ENCODE measurements at regions not wholly inside any gene's neighbourhood (a gene's known extent, or its start where the extent isn't known, plus 50 kb on each side); places are given as distances from the start of the nearest gene placed in this dataset.
"Not testable (repeated sequence)": the region's sequence is repeated elsewhere in the genome, so short reads cannot be mapped to it uniquely, and the experiment has no call there.

- H3K36me3 Mint-ChIP-seq (ENCODE audit: low read depth); H3K27ac Mint-ChIP-seq: not testable (repeated sequence)
Observed at GRCh38 chr6:166701424-166701823, 74.4 kb upstream of the RPS6KA2 start.

GRCh38 chr6:166700871-166701270 lies 73.8 kb upstream of the RPS6KA2 start:
- H3K4me1 Mint-ChIP-seq (ENCODE audit: low read depth); H3K27ac Mint-ChIP-seq; H3K9me3 Mint-ChIP-seq; DNase-seq (ENCODE audit: low spot score); H3K27me3 Mint-ChIP-seq (ENCODE audit: low read depth); H3K36me3 Mint-ChIP-seq (ENCODE audit: low read depth); H3K4me3 Mint-ChIP-seq: not testable (repeated sequence)

More at GRCh38 chr6:166701424-166701823, 74.4 kb upstream of the RPS6KA2 start:
- not testable (repeated sequence) for H3K27me3 Mint-ChIP-seq (ENCODE audit: low read depth); DNase-seq (ENCODE audit: low spot score); H3K4me3 Mint-ChIP-seq; H3K4me1 Mint-ChIP-seq (ENCODE audit: low read depth); H3K9me3 Mint-ChIP-seq

GRCh38 chr6:166697113-166697512 lies 70.1 kb upstream of the RPS6KA2 start:
- no peak overlapping the region for H3K27ac Mint-ChIP-seq
- H3K4me1 Mint-ChIP-seq (ENCODE audit: low read depth) = no peaks in the 10 kb centered on the region
- H3K9me3 Mint-ChIP-seq = no peaks in the 10 kb centered on the region
- no peaks in the 10 kb centered on the region for H3K27me3 Mint-ChIP-seq (ENCODE audit: low read depth)
- no peaks in the 10 kb centered on the region for H3K36me3 Mint-ChIP-seq (ENCODE audit: low read depth)
- no peak for DNase-seq (ENCODE audit: low spot score)
- no peak overlapping the region for H3K4me3 Mint-ChIP-seq

DNA sequence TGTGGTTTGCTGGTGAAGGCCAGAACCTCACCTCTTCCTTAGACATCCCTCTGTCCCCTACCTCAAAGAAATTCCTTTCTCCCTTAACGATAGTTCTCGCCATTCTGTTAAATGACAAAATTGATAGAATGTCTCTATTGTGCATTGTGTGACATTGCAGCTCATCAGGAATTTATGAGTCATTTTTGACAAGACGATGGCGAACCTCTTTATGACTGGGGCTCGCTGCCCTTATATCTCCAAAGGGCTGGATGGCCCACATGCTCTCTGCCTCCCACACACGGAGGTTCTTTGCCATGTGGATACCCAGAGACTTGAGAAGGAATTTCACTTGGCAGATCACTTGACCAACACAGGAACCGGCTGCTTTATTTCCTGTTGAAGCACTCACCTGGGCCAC lies 66.8 kb upstream of the RPS6KA2 start:
- no peaks in the 10 kb centered on the region for H3K4me1 Mint-ChIP-seq (ENCODE audit: low read depth)
- DNase-seq (ENCODE audit: low spot score) = no peak
- H3K9me3 Mint-ChIP-seq = no peaks in the 10 kb centered on the region
- no peaks in the 10 kb centered on the region for H3K27me3 Mint-ChIP-seq (ENCODE audit: low read depth)
- no peaks in the 10 kb centered on the region for H3K36me3 Mint-ChIP-seq (ENCODE audit: low read depth)
- no peak overlapping the region for H3K27ac Mint-ChIP-seq
- no peak overlapping the region for H3K4me3 Mint-ChIP-seq

DNA sequence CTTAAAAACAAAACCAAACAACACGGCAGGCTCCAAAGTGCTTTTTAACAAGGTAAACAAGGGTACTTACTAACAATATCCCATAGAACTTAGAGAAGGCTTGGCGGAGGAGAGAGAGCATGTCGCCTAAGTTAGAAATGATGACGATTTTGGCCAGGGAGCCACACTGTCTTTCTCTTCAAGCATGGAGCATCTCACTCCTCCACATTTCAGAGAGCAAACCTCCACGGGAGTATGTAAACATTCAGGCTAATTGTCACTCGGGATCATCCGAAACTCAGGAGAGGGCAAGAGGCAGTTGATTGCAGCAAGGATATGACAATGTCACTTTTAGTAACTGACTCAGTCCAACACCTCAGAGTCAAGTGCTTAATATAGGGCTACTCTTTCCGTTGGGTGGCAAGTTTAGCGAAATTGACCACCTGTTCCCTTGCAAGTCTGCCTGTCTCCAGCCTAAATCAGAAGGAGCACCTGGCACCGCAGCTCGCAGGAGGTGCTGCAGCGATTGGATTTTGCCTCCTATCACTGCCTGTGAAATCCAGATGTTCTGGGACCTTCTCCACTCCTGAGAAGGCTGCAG lies 65.8 kb upstream of the RPS6KA2 start:
- DNase-seq (ENCODE audit: low spot score) = no peak
- no peaks in the 10 kb centered on the region for H3K9me3 Mint-ChIP-seq
- no peak overlapping the region for H3K27ac Mint-ChIP-seq
- H3K36me3 Mint-ChIP-seq (ENCODE audit: low read depth) = no peaks in the 10 kb centered on the region
- no peaks in the 10 kb centered on the region for H3K4me1 Mint-ChIP-seq (ENCODE audit: low read depth)
- no peaks in the 10 kb centered on the region for H3K27me3 Mint-ChIP-seq (ENCODE audit: low read depth)
- no peak overlapping the region for H3K4me3 Mint-ChIP-seq

DNA sequence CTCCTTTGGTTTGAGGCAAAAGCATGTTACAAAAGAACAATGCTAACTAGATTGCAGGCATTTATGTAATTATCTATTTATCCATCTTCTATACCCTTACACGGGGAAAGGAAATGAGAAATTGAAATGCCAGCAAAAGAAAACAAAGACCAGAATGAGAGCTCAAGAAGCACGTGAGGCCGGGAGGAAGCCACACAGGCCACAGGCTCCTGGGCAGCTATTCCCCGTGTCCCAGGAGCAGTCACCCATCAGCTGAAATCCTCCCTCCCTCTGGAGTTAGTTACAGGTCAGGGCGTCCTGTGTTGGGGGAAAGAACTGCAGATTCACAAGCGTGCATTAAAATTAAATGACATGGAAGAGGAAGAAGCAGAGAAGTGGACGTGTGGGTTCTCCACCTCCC lies 64.7 kb upstream of the RPS6KA2 start:
- no peaks in the 10 kb centered on the region for H3K9me3 Mint-ChIP-seq
- H3K4me1 Mint-ChIP-seq (ENCODE audit: low read depth) = no peaks in the 10 kb centered on the region
- no peak for DNase-seq (ENCODE audit: low spot score)
- H3K27ac Mint-ChIP-seq = no peak overlapping the region
- no peaks in the 10 kb centered on the region for H3K36me3 Mint-ChIP-seq (ENCODE audit: low read depth)
- H3K27me3 Mint-ChIP-seq (ENCODE audit: low read depth) = no peaks in the 10 kb centered on the region
- H3K4me3 Mint-ChIP-seq = no peak overlapping the region

- Mint-ChIP-seq H3K4me3 (no peak overlapping the region), H3K4me1 (ENCODE audit: low read depth) (no peaks in the 10 kb centered on the region), H3K9me3 (no peaks in the 10 kb centered on the region), H3K36me3 (ENCODE audit: low read depth) (no peaks in the 10 kb centered on the region), H3K27ac (no peak overlapping the region), H3K27me3 (ENCODE audit: low read depth) (no peaks in the 10 kb centered on the region)
- no peak for DNase-seq (ENCODE audit: low spot score)
Observed at GRCh38 chr6:166691199-166691598, 64.1 kb upstream of the RPS6KA2 start.

GRCh38 chr6:166689687-166690086 lies 62.6 kb upstream of the RPS6KA2 start:
- Mint-ChIP-seq H3K4me1 (ENCODE audit: low read depth) (no peaks in the 10 kb centered on the region), H3K9me3 (no peaks in the 10 kb centered on the region), H3K27ac (no peak overlapping the region), H3K27me3 (ENCODE audit: low read depth) (no peaks in the 10 kb centered on the region), H3K4me3 (no peak overlapping the region), H3K36me3 (ENCODE audit: low read depth) (no peaks in the 10 kb centered on the region)
- DNase-seq (ENCODE audit: low spot score) = no peak

DNA sequence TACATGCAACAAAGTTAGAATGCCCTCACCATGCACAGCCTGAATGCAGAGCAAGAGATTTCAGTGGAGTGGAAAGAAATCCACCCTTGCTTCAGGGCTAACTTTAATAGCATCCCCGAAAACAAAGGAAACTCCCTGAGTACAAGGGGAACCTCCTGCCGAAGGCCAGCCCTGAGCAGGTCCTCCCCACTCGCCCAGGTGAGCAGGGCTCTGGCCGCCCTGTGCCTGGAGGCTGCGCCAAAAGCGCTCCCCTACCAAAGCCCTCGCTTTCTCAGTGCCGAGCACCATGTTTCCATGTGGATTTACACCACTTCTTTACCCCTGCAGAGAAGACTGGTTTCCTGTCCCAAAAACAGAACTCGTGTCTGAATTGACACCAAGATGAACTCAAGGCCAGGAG lies 61.9 kb upstream of the RPS6KA2 start:
- no peaks in the 10 kb centered on the region for H3K4me1 Mint-ChIP-seq (ENCODE audit: low read depth)
- no peak overlapping the region for H3K4me3 Mint-ChIP-seq
- no peaks in the 10 kb centered on the region for H3K27me3 Mint-ChIP-seq (ENCODE audit: low read depth)
- no peak overlapping the region for H3K27ac Mint-ChIP-seq
- H3K9me3 Mint-ChIP-seq = no peaks in the 10 kb centered on the region
- no peak for DNase-seq (ENCODE audit: low spot score)
- H3K36me3 Mint-ChIP-seq (ENCODE audit: low read depth) = no peaks in the 10 kb centered on the region

DNA sequence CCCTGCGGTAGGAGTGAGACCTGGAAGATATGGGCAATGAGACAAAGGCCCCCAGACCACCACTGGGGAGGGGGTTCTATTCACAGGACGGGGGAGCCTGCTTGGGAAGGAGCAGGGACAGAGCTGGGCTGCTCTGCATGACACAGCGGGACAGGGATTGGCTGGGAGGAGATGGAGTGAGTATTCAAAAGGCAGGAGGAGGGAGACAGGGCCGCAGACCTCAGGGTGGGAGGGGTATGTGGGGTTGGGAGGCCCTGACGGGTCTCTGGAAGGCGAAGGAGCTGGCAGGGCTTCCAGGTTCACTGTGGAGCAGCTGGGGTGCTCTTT lies 60.8 kb upstream of the RPS6KA2 start:
- H3K27me3 Mint-ChIP-seq (ENCODE audit: low read depth) = no peaks in the 10 kb centered on the region
- no peak overlapping the region for H3K4me3 Mint-ChIP-seq
- no peaks in the 10 kb centered on the region for H3K9me3 Mint-ChIP-seq
- H3K27ac Mint-ChIP-seq = no peak overlapping the region
- DNase-seq (ENCODE audit: low spot score) = no peak
- H3K4me1 Mint-ChIP-seq (ENCODE audit: low read depth) = no peaks in the 10 kb centered on the region
- no peaks in the 10 kb centered on the region for H3K36me3 Mint-ChIP-seq (ENCODE audit: low read depth)

DNA sequence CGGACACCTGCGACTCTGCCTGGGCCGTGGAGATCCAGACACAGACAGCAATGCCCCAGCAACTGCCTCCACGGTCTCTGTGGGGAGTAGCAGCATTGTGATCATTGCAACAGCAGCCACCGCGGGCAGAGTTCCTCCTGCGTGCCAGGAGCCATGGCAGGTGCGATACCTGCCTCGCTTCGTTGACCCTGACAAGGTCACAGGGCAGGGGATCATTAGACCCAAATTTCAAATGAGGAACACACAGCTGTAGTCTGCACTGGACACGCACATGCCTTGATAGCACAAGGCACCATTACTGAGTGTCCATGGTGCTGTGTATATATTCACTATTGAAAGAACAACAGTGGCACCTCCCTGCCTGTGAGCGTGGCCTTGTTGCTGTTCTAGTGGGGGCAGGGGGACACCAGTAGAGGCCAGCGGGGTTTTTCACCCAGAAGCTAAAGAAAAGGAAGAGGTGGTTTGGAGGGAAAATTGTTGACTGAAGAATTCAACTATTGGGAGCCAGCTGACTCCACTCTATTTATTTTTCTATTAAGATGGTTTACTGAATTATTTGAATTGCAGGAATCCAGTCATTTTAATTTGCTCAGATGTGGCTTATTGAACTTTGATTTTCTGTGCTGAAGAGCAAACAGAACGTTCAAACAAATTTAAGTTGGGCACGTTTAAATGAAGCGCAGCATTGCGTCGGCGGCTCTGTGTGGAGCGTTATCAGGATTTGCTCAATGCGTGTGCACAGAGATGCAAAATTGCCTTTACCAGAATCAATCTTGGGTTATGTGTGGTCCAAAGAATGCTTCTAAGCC lies 60.2 kb upstream of the RPS6KA2 start:
- Mint-ChIP-seq H3K9me3 (no peaks in the 10 kb centered on the region), H3K36me3 (ENCODE audit: low read depth) (no peaks in the 10 kb centered on the region), H3K4me3 (no peak overlapping the region), H3K4me1 (ENCODE audit: low read depth) (no peaks in the 10 kb centered on the region), H3K27me3 (ENCODE audit: low read depth) (no peaks in the 10 kb centered on the region), H3K27ac (no peak overlapping the region)
- DNase-seq (ENCODE audit: low spot score) = no peak

DNA sequence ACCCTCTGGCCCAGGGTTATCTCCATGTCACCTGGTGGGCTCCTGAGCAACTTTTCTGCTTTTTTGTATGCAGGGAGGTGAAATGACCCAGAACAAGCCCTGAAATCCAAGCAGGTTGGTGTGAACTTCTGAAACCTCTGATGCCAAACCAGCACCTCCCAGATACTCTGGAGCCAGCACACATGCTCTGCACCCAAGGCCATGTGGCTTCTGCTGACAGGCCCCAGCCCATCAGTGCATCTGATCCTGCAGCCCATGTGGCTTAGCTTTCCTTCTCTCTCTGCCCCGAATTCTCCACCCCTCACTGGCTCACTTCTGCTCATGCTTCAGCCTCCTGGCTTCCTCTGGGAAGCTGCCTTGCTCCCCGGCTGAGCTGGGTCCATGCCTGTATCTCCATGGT lies 59.3 kb upstream of the RPS6KA2 start:
- Mint-ChIP-seq H3K36me3 (ENCODE audit: low read depth) (no peaks in the 10 kb centered on the region), H3K27ac (no peak overlapping the region), H3K4me1 (ENCODE audit: low read depth) (no peaks in the 10 kb centered on the region), H3K9me3 (no peaks in the 10 kb centered on the region), H3K4me3 (no peak overlapping the region), H3K27me3 (ENCODE audit: low read depth) (no peaks in the 10 kb centered on the region)
- no peak for DNase-seq (ENCODE audit: low spot score)

DNA sequence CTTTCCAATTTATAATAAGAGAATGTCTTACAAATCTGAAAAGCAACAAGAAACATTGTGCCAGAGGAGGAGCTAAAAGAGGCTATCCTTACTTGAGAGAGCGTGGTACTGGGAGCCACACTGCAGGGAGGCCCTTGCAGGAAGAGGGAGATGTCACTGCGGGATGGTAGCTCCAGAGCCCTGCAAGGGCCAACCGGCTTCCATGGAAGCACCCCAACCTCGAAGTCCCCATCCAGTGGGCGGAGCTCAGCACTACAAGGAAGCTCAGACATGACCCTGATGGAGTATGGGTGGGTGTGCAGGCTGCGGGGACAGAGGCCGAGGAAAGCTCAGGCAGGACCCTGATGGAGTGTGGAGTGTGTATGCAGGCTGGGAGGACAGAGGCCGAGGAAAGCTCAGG lies 57.8 kb upstream of the RPS6KA2 start:
- Mint-ChIP-seq H3K4me1 (ENCODE audit: low read depth) (no peaks in the 10 kb centered on the region), H3K4me3 (no peak overlapping the region), H3K27me3 (ENCODE audit: low read depth) (no peaks in the 10 kb centered on the region), H3K9me3 (no peaks in the 10 kb centered on the region), H3K27ac (no peak overlapping the region), H3K36me3 (ENCODE audit: low read depth) (no peaks in the 10 kb centered on the region)
- DNase-seq (ENCODE audit: low spot score) = no peak

GRCh38 chr6:166684170-166684569 lies 57.1 kb upstream of the RPS6KA2 start:
- DNase-seq (ENCODE audit: low spot score) = no peak
- no peaks in the 10 kb centered on the region for H3K27me3 Mint-ChIP-seq (ENCODE audit: low read depth)
- H3K27ac Mint-ChIP-seq = no peak overlapping the region
- no peaks in the 10 kb centered on the region for H3K9me3 Mint-ChIP-seq
- H3K4me3 Mint-ChIP-seq = no peak overlapping the region
- H3K4me1 Mint-ChIP-seq (ENCODE audit: low read depth) = no peaks in the 10 kb centered on the region
- H3K36me3 Mint-ChIP-seq (ENCODE audit: low read depth) = no peaks in the 10 kb centered on the region

DNA sequence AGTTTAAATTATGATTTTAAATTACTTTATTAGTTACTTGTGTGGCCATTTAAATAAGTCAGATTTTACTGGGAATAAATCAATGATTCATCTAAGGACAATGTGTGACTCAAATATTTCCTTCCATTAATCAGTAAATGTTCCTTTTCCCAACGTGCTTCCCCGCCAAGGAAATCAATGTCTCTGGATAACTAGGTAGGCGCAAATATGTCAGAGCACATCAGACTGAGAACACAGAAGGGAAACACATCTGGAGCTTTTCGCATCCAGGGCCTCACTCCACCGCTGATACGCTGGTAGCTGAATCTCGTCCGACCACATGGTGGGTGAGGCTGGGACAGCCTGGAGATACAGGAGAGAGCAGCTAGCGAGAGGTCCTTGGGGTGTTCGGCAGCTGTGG lies 56.4 kb upstream of the RPS6KA2 start:
- no peak for DNase-seq (ENCODE audit: low spot score)
- Mint-ChIP-seq H3K27ac (no peak overlapping the region), H3K27me3 (ENCODE audit: low read depth) (no peaks in the 10 kb centered on the region)

More for the DNA sequence above, 56.4 kb upstream of the RPS6KA2 start:
- Mint-ChIP-seq H3K36me3 (ENCODE audit: low read depth) (no peaks in the 10 kb centered on the region), H3K4me3 (no peak overlapping the region), H3K4me1 (ENCODE audit: low read depth) (no peaks in the 10 kb centered on the region), H3K9me3 (no peaks in the 10 kb centered on the region)
